Keratinocyte (primary cell): ENCODE measurements at regions not wholly inside any gene's neighbourhood (a gene's known extent, or its start where the extent isn't known, plus 50 kb on each side); places are given as distances from the start of the nearest gene placed in this dataset.

Experiments used
- CTCF ChIP-seq, 3 experiments: IDR thresholded peaks in 1 of 3; conservative IDR thresholded peaks in 1 of 3; optimal IDR thresholded peaks in 1 of 3; 2 replicates in 2 of 3; 3 replicates in 1 of 3; pipeline versions ENCODE3 to v1.5.1; 2011; ENCODE audit warnings: low read length in 3 of 3, mild to moderate bottlenecking in 3 of 3, moderate library complexity in 2 of 3, control low read depth in 1 of 3, inconsistent platforms in 1 of 3; ENCODE audit not compliant: insufficient read depth in 2 of 3; ENCODE audit errors: extremely low read depth in 1 of 3
- EZH2 ChIP-seq: IDR thresholded peaks from one replicate; pipeline ENCODE4 v1.6.1; 2012; ENCODE audit warnings: inconsistent platforms, mild to moderate bottlenecking, low read length, moderate library complexity

- TF ChIP-seq CTCF (optimal IDR thresholded peaks at IDR 0.05 in 1 of 3, IDR thresholded peaks at IDR 0.05 in 1 of 3, conservative IDR thresholded peaks at IDR 0.05 in 1 of 3; ENCODE audit: extremely low read depth in 1 of 3, insufficient read depth in 2 of 3, low read length in 3 of 3) (no peak), EZH2 (no peak)
Measured at GRCh38 chr5:125140220-125140619, 393.8 kb upstream of the ZNF608 start.
